ENCODE measurements at regions not wholly inside any gene's neighbourhood (a gene's known extent, or its start where the extent isn't known, plus 50 kb on each side); places are given as distances from the start of the nearest gene placed in this dataset.

GRCh38 chr12:127182018-127182417 lies 1085.0 kb upstream of the TMEM132C start:
- Histone ChIP-seq H3K14ac (ENCODE audit: insufficient read depth, low read length) (no peak overlapping the region), H3K27me3 (ENCODE audit: insufficient read depth, low read length) (no peaks in the 10 kb centered on the region), H3T11ph (ENCODE audit: low read length) (no peak overlapping the region), H3K56ac (ENCODE audit: insufficient read length, low read depth, low read length) (no peak overlapping the region), H3K9me3 (ENCODE audit: control insufficient read depth, low read depth, low read length) (peaks cover 6% of the 10 kb centered on the region), H4K8ac (replicated peaks; ENCODE audit: insufficient read length, low read depth, low read length) (no peak overlapping the region), H4K5ac (ENCODE audit: insufficient read length, low read depth, low read length) (no peak overlapping the region), H3K23ac (ENCODE audit: insufficient read length, low read depth, low read length) (no peak overlapping the region), H2BK12ac (ENCODE audit: insufficient read length, low read depth, low read length) (no peak overlapping the region), H2BK15ac (ENCODE audit: low read depth, low read length) (no peak overlapping the region), H3K79me2 (ENCODE audit: insufficient read depth, low read length) (no peaks in the 10 kb centered on the region), H3K4me2 (ENCODE audit: insufficient read depth, insufficient read length, low read length) (no peak overlapping the region), H3K9ac (ENCODE audit: extremely low read depth, insufficient read length, low read length) (no peak overlapping the region), H2BK5ac (ENCODE audit: insufficient read length, low read length) (no peak overlapping the region), H4K91ac (ENCODE audit: insufficient read length, low read depth, low read length) (no peak overlapping the region), H2BK120ac (ENCODE audit: low read depth, low read length, poor library complexity, severe bottlenecking) (no peak overlapping the region), H2AFZ (ENCODE audit: low read length) (no peak overlapping the region), H4K20me1 (ENCODE audit: control insufficient read depth, insufficient read depth, insufficient read length) (no peaks in the 10 kb centered on the region), H3K4me1 (ENCODE audit: insufficient read depth, low read length) (no peaks in the 10 kb centered on the region), H3K23me2 (ENCODE audit: insufficient read length, low read depth, low read length, poor library complexity, severe bottlenecking) (no peaks in the 10 kb centered on the region), H3K18ac (ENCODE audit: insufficient read length, low read depth, low read length) (no peak overlapping the region), H3K27ac (ENCODE audit: insufficient read length, low read depth, low read length) (no peak overlapping the region), H3K79me1 (ENCODE audit: insufficient read depth, low read depth, low read length, poor library complexity, severe bottlenecking) (no peaks in the 10 kb centered on the region), H2BK20ac (ENCODE audit: low read depth, low read length, poor library complexity, severe bottlenecking) (no peak overlapping the region), H2AK5ac (ENCODE audit: insufficient read length, low read length) (no peak overlapping the region), H3K4ac (ENCODE audit: low read depth, low read length) (no peak overlapping the region)
- H3K4me3 Mint-ChIP-seq, result no peak overlapping the region
- H3K27ac Mint-ChIP-seq, result no peak overlapping the region
- H3K27me3 Mint-ChIP-seq (ENCODE audit: low read depth), result peaks cover 2% of the 10 kb centered on the region; the same call in 1 of the 2 replicates
- WGBS (ENCODE audit: extremely low coverage, insufficient read length, low lambda C conversion rate), result no CpG with 5 or more reads among the region's 6 CpGs
- H3K9me3 Mint-ChIP-seq, result peaks cover 12 to 21% of the 10 kb centered on the region in 2 experiments
- H3K4me1 Mint-ChIP-seq, result no peaks in the 10 kb centered on the region
- peaks cover 5 to 6% (median 6%) of the 10 kb centered on the region in 3 experiments for H3K36me3 Mint-ChIP-seq (ENCODE audit: insufficient read depth in 1 of 3, low read depth in 3 of 3)
- no peak for DNase-seq
- TF ChIP-seq CTCF (conservative IDR thresholded peaks at IDR 0.05), result no peak

Data from H9 (cell line).